AG10803 (cell line): ENCODE measurements at regions not wholly inside any gene's neighbourhood (a gene's known extent, or its start where the extent isn't known, plus 50 kb on each side); places are given as distances from the start of the nearest gene placed in this dataset.
A peak's percentile ranks its signal among the peaks of the same experiment; 100 is the strongest.

Experiments used
- DNase-seq: peaks from one replicate; pipeline ENCODE4 v3.0.0; 2010; ENCODE audit warnings: low read depth
- H3K4me3 ChIP-seq: 2 replicates; pipeline ENCODE4 v1.5.1; 2011; ENCODE audit warnings: mild to moderate bottlenecking, low read length, control low read depth
- TF ChIP-seq, protein P1 (sequence below): conservative IDR thresholded peaks from 2 replicates; pipeline ENCODE4 v1.5.1; 2011; ENCODE audit warnings: mild to moderate bottlenecking, low read length, control low read depth, inconsistent platforms

- TF ChIP-seq, protein P1, sequence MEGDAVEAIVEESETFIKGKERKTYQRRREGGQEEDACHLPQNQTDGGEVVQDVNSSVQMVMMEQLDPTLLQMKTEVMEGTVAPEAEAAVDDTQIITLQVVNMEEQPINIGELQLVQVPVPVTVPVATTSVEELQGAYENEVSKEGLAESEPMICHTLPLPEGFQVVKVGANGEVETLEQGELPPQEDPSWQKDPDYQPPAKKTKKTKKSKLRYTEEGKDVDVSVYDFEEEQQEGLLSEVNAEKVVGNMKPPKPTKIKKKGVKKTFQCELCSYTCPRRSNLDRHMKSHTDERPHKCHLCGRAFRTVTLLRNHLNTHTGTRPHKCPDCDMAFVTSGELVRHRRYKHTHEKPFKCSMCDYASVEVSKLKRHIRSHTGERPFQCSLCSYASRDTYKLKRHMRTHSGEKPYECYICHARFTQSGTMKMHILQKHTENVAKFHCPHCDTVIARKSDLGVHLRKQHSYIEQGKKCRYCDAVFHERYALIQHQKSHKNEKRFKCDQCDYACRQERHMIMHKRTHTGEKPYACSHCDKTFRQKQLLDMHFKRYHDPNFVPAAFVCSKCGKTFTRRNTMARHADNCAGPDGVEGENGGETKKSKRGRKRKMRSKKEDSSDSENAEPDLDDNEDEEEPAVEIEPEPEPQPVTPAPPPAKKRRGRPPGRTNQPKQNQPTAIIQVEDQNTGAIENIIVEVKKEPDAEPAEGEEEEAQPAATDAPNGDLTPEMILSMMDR = no peak
- no peak overlapping the region for H3K4me3 ChIP-seq
- no peak for DNase-seq
Measured at GRCh38 chr14:22513066-22513812, 75.8 kb downstream of the DAD1 start.

GRCh38 chr14:22512106-22512814, 76.8 kb downstream of the DAD1 start:
- TF ChIP-seq, protein P1 = no peak
- DNase-seq = no peak
- no peak overlapping the region for H3K4me3 ChIP-seq

- TF ChIP-seq, protein P1 = no peak
- no peak overlapping the region for H3K4me3 ChIP-seq
- peak; percentile 88 for DNase-seq
Measured at GRCh38 chr14:22510527-22511110, 78.4 kb downstream of the DAD1 start.

DNA sequence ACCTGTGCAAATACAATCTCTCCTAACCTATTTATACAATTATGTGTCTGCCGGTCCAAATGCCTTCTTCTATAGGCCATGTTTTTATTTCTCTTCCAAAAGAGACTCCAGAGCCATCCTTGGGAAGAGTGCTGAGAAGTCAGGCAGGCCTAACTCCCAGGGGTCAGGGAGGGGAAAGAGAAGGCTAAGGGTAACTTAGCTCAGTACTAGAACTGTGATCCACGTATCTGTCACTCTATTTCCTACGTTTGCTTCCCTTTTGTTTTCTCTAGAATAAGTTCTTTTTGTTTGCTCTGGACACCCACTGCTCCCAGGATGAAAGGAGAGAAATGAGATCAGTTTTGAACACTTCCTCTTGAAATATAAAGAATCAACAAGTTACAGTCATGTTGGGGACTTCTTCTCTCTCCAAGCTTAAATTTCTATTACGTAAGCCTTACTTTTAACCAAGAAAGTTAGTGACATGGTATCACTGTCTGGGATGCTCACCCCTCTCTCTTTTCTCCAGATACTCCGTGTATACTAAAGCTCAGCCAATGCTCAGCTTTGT, 79.2 kb downstream of the DAD1 start:
- DNase-seq = no peak
- TF ChIP-seq, protein P1 = no peak
- H3K4me3 ChIP-seq = no peak overlapping the region

DNA sequence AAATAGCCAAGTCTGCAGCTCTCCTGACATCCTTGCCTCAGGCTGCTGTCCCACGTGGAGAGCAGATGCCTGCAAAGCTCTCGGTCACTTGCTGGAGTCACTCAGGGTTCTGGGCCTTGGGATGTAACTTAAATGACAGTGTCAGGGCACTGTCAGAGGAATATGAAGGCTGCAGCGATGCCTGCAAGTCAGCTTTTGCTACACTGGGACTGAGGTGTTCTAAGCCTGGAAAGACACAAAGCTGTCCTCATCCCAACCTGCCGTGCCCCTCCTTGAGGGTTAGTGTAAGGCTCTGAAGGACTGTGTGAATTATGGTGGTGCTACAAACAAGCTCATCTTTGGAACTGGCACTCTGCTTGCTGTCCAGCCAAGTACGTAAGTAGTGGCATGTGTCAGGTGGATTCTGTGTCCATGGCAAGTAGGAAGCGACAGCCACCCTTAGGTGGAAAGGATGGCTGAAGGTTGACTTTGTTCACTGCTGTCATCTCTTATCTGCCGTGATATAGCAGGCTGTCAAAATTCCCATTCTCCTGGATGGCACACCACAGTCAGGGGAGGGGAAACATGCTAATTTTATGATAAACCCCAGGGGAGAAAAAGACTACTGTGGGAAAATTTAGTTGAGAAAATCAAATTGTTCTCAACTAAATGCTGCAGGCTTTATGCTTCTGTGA, 79.9 kb downstream of the DAD1 start:
- TF ChIP-seq, protein P1 = no peak
- DNase-seq = no peak
- H3K4me3 ChIP-seq = no peak overlapping the region

DNA sequence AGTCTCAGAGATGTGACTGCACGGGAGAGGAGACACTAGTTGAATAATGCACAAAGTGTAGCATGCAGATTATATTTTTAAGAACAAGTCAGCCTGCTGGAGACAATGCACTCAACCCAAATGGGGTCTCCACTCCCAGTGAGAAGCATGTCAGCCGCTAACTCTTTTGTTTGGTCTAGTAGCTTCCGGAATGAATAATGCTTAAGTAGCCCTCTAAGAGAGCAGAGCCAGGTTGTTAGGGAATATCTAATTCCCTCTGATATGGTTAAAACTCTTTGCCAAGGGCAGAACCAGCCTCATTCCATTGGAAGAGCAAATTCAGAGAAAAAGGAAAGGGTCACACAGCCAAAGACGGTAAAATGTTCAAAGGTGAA, 80.4 kb downstream of the DAD1 start:
- no peak overlapping the region for H3K4me3 ChIP-seq
- TF ChIP-seq, protein P1 = no peak
- DNase-seq = no peak
